ENCODE measurements at regions not wholly inside any gene's neighbourhood (a gene's known extent, or its start where the extent isn't known, plus 50 kb on each side); places are given as distances from the start of the nearest gene placed in this dataset.

DNA sequence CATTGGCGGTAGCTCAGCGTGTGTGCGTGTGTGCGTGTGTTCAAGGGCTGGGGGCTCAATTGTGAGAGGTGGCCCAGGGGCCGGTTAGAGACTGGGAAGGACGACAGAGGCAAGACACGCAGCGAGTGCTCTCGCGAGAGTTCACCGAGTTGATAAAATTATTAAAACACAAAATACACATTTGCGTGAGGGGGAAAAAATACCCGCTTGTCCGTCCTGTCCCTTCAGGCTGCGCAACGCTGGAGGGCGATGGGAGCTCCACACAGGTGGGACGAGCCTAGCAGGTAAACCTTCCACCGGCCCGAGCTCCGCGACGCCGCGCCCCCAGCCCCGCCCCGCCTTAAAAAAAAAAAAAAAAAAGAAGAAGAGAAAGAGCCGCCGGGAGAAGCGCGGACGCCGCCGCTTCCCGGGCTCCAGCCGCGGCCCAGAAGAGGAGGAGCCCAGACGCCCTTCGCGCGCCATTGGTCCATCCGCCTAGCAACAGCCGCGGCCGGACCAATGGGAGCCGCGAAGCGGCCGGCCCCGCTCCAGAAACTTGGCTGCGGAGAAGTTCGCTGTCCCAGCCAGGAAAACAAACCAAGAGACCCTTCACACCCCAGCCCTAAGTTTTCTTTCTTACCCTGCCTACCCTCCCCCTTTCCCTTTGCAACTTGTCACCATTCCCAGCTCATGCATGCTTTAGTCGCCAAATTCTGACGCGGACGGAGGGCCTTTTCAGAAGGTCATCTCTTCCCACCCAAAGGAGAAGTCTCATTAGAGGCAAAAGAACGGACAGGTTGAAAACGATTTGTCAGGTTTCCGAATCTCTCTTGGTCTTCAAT lies 169.9 kb upstream of the MAF start:
- Mint-ChIP-seq H3K36me3 (ENCODE audit: unreplicated experiment) (no peaks in the 10 kb centered on the region), H3K4me1 (ENCODE audit: unreplicated experiment) (peaks cover 37% of the 10 kb centered on the region), H3K27ac (ENCODE audit: unreplicated experiment) (peak overlapping the region; percentile 89), H3K9me3 (ENCODE audit: unreplicated experiment) (no peaks in the 10 kb centered on the region), H3K27me3 (ENCODE audit: unreplicated experiment) (no peaks in the 10 kb centered on the region), H3K4me3 (ENCODE audit: unreplicated experiment) (peak overlapping the region; percentile 83)
- peak; percentile 96 for DNase-seq (ENCODE audit: extremely low spot score, unreplicated experiment)
- TF ChIP-seq, protein P1, sequence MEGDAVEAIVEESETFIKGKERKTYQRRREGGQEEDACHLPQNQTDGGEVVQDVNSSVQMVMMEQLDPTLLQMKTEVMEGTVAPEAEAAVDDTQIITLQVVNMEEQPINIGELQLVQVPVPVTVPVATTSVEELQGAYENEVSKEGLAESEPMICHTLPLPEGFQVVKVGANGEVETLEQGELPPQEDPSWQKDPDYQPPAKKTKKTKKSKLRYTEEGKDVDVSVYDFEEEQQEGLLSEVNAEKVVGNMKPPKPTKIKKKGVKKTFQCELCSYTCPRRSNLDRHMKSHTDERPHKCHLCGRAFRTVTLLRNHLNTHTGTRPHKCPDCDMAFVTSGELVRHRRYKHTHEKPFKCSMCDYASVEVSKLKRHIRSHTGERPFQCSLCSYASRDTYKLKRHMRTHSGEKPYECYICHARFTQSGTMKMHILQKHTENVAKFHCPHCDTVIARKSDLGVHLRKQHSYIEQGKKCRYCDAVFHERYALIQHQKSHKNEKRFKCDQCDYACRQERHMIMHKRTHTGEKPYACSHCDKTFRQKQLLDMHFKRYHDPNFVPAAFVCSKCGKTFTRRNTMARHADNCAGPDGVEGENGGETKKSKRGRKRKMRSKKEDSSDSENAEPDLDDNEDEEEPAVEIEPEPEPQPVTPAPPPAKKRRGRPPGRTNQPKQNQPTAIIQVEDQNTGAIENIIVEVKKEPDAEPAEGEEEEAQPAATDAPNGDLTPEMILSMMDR (IDR thresholded peaks at IDR 0.05), result no peak

DNA sequence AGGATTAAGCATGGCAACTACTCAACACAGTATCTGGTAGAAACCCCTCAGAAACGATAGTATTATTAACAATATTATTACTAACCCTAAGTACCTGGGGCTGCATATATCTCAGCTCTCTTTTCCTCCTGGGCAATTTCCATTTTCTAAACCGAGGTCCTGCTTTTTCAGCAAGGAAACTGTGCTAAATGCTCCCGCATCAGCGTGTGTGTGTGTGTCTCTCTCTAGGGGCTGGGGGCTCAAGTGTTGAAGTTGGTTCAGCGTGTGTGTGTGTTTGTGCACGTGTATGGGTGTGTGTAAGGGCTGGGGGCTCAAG lies 169.3 kb upstream of the MAF start:
- TF ChIP-seq, protein P1 (IDR thresholded peaks at IDR 0.05), result no peak
- Mint-ChIP-seq H3K9me3 (ENCODE audit: unreplicated experiment) (no peaks in the 10 kb centered on the region), H3K27ac (ENCODE audit: unreplicated experiment) (peak overlapping the region; percentile 89), H3K27me3 (ENCODE audit: unreplicated experiment) (no peaks in the 10 kb centered on the region), H3K4me3 (ENCODE audit: unreplicated experiment) (peak overlapping the region; percentile 83), H3K4me1 (ENCODE audit: unreplicated experiment) (peaks cover 37% of the 10 kb centered on the region), H3K36me3 (ENCODE audit: unreplicated experiment) (no peaks in the 10 kb centered on the region)
- DNase-seq (ENCODE audit: extremely low spot score, unreplicated experiment), result no peak

DNA sequence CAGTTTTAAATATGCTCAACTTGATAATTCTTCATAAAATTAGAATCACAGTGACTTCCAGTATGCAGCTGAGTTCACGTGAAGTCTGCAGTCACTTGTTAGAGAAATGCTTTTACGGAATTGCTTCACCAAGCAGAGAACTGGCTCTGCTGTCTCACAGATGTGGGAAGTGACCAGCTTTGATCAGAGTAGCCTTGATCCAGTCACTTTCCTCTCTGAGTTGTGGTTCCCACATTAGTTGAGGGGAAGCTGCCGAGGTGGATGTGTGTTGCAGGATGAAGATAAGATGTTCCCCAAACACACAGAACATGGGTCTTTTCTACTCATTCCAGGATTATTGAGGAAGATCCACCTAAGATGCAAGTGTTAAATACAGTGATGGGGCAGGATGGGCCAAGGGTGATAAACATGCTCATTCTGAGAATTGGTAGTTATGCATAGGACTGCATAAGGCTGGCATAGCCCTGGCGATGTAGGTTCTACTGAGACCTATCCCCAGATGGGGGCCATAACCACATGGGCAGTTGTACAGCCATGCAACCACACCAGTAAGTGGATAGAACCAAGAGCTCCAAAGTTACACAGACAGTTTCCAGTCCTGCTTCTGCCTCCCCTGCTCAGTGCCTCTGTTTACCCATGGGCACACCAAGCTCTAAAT lies 168.9 kb upstream of the MAF start:
- TF ChIP-seq, protein P1 (IDR thresholded peaks at IDR 0.05), result no peak
- Mint-ChIP-seq H3K4me1 (ENCODE audit: unreplicated experiment) (peaks cover 40% of the 10 kb centered on the region), H3K27ac (ENCODE audit: unreplicated experiment) (no peak overlapping the region), H3K36me3 (ENCODE audit: unreplicated experiment) (no peaks in the 10 kb centered on the region), H3K27me3 (ENCODE audit: unreplicated experiment) (no peaks in the 10 kb centered on the region), H3K4me3 (ENCODE audit: unreplicated experiment) (peak overlapping the region; percentile 83), H3K9me3 (ENCODE audit: unreplicated experiment) (no peaks in the 10 kb centered on the region)
- no peak for DNase-seq (ENCODE audit: extremely low spot score, unreplicated experiment)

DNA sequence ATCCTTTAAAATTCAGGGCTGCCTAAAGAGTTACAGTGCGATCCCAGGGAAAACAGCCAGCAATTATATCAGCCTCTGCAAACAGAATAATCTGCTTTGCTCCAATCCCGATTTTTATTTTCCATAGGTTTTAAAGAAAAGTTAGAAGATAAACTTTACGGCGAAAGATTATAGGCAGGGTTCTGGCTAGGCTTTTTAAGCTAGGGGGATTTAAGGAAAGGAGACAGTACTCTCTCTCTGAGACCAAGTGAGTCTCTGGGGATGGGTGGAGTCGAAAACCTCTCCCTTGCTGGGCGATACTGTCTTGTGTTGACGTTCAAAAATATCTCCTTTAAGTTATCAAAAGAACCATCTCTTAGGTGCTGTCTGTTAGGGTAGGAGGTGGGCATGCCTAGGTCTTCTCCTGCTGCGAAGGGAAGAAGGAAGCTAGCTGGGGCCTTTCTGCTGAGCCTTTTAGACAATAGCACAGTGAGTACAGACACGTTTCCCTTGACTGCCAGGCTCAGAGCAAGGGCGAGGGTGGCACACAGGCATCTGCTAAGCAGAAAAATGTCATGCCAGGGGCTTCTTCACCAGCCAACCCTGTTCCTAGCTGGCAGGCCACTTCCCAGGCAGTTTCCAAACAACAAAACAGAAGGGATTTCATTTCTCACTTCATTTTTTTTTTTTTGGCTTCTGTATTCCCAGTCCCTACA lies 167.9 kb upstream of the MAF start:
- H3K4me3 Mint-ChIP-seq (ENCODE audit: unreplicated experiment), result peak overlapping the region; percentile 51
- H3K9me3 Mint-ChIP-seq (ENCODE audit: unreplicated experiment), result no peaks in the 10 kb centered on the region
- H3K27ac Mint-ChIP-seq (ENCODE audit: unreplicated experiment), result peak overlapping the region; percentile 82
- no peaks in the 10 kb centered on the region for H3K27me3 Mint-ChIP-seq (ENCODE audit: unreplicated experiment)
- peaks cover 42% of the 10 kb centered on the region for H3K4me1 Mint-ChIP-seq (ENCODE audit: unreplicated experiment)
- no peaks in the 10 kb centered on the region for H3K36me3 Mint-ChIP-seq (ENCODE audit: unreplicated experiment)
- TF ChIP-seq, protein P1 (IDR thresholded peaks at IDR 0.05), result no peak
- DNase-seq (ENCODE audit: extremely low spot score, unreplicated experiment), result no peak

Measured in osteocyte (in vitro differentiated cells).